Inferior parietal cortex (tissue), 1 donor: ENCODE measurements at regions not wholly inside any gene's neighbourhood (a gene's known extent, or its start where the extent isn't known, plus 50 kb on each side); places are given as distances from the start of the nearest gene placed in this dataset.

ENCODE experiments used
- DNase-seq: peaks from one replicate; pipeline ENCODE4 v3.0.0-alpha.2; 2016; ENCODE audit errors: extremely low spot score

GRCh38 chr15:97014001-97014400 lies 683.5 kb downstream of the NR2F2 start:
- no peak for DNase-seq

- no peak for DNase-seq
Observed at GRCh38 chr15:97023488-97023844, 693.0 kb downstream of the NR2F2 start.

- DNase-seq, result no peak
Observed at GRCh38 chr15:97026781-97027180, 696.3 kb downstream of the NR2F2 start.

GRCh38 chr15:97027772-97028171 lies 697.3 kb downstream of the NR2F2 start:
- no peak for DNase-seq

GRCh38 chr15:97030251-97030650 lies 699.8 kb downstream of the NR2F2 start:
- no peak for DNase-seq

GRCh38 chr15:97036301-97036700 lies 705.8 kb downstream of the NR2F2 start:
- DNase-seq, result no peak

- no peak for DNase-seq
Observed at GRCh38 chr15:97037080-97037479, 706.6 kb downstream of the NR2F2 start.

- no peak for DNase-seq
Observed at GRCh38 chr15:97045666-97046421, 715.3 kb downstream of the NR2F2 start.

- DNase-seq, result no peak
Observed at GRCh38 chr15:97052513-97052912, 722.0 kb downstream of the NR2F2 start.

GRCh38 chr15:97053635-97054034 lies 723.1 kb downstream of the NR2F2 start:
- DNase-seq, result no peak

GRCh38 chr15:97057503-97057902 lies 727.0 kb downstream of the NR2F2 start:
- DNase-seq, result no peak

GRCh38 chr15:97059281-97059680 lies 728.8 kb downstream of the NR2F2 start:
- no peak for DNase-seq

- no peak for DNase-seq
Observed at GRCh38 chr15:97061392-97061791, 730.9 kb downstream of the NR2F2 start.

- DNase-seq, result no peak
Observed at GRCh38 chr15:97071668-97072067, 741.2 kb downstream of the NR2F2 start.

GRCh38 chr15:97072545-97072944 lies 742.0 kb downstream of the NR2F2 start:
- DNase-seq, result no peak

GRCh38 chr15:97076011-97076410 lies 745.5 kb downstream of the NR2F2 start:
- no peak for DNase-seq

GRCh38 chr15:97077975-97078374 lies 747.5 kb downstream of the NR2F2 start:
- no peak for DNase-seq

- DNase-seq, result no peak
Observed at GRCh38 chr15:97078591-97078990, 748.1 kb downstream of the NR2F2 start.

- DNase-seq, result no peak
Observed at GRCh38 chr15:97081666-97082226, 751.2 kb downstream of the NR2F2 start.

GRCh38 chr15:97082830-97083229 lies 752.3 kb downstream of the NR2F2 start:
- DNase-seq, result no peak

GRCh38 chr15:97084650-97085049 lies 754.1 kb downstream of the NR2F2 start:
- DNase-seq, result no peak

GRCh38 chr15:97085731-97086130 lies 755.2 kb downstream of the NR2F2 start:
- no peak for DNase-seq

- DNase-seq, result no peak
Observed at GRCh38 chr15:97087006-97087741, 756.7 kb downstream of the NR2F2 start.
